Epithelial cell of proximal tubule (primary cell): ENCODE measurements at regions not wholly inside any gene's neighbourhood (a gene's known extent, or its start where the extent isn't known, plus 50 kb on each side); places are given as distances from the start of the nearest gene placed in this dataset.

ENCODE experiments used
- DNase-seq: peaks from one replicate; pipeline ENCODE4 v3.0.0-alpha.2; 2011; ENCODE audit warnings: low read depth
- H3K4me3 ChIP-seq: 2 replicates; pipeline ENCODE4 v1.5.1; 2011; ENCODE audit warnings: low read depth, mild to moderate bottlenecking, low read length
- TF ChIP-seq, protein P1 (sequence below): conservative IDR thresholded peaks from 2 replicates; pipeline ENCODE4 v1.5.1; 2012; ENCODE audit warnings: low read depth, mild to moderate bottlenecking, low read length

DNA sequence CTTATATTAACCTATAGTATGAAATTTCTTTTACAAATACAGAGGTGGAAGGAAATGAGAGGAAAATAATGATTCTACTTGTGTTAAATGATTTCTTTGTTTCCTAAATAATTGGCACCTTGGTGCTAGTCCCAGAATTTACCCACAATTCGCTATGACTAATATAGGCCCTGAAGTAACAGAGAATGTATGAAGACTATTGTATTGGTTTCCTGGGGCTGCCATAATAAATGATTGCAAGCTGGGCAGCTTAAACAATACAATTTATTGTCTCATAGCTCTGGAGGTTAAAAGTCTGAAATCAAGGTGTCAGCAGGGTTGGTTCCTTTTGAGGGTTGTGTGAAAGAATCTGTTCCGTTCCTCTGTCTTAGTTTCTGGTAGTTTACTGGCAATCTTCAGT, 74.8 kb upstream of the GPRIN3 start:
- TF ChIP-seq, protein P1, sequence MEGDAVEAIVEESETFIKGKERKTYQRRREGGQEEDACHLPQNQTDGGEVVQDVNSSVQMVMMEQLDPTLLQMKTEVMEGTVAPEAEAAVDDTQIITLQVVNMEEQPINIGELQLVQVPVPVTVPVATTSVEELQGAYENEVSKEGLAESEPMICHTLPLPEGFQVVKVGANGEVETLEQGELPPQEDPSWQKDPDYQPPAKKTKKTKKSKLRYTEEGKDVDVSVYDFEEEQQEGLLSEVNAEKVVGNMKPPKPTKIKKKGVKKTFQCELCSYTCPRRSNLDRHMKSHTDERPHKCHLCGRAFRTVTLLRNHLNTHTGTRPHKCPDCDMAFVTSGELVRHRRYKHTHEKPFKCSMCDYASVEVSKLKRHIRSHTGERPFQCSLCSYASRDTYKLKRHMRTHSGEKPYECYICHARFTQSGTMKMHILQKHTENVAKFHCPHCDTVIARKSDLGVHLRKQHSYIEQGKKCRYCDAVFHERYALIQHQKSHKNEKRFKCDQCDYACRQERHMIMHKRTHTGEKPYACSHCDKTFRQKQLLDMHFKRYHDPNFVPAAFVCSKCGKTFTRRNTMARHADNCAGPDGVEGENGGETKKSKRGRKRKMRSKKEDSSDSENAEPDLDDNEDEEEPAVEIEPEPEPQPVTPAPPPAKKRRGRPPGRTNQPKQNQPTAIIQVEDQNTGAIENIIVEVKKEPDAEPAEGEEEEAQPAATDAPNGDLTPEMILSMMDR: no peak
- no peak overlapping the region for H3K4me3 ChIP-seq
- DNase-seq: no peak

DNA sequence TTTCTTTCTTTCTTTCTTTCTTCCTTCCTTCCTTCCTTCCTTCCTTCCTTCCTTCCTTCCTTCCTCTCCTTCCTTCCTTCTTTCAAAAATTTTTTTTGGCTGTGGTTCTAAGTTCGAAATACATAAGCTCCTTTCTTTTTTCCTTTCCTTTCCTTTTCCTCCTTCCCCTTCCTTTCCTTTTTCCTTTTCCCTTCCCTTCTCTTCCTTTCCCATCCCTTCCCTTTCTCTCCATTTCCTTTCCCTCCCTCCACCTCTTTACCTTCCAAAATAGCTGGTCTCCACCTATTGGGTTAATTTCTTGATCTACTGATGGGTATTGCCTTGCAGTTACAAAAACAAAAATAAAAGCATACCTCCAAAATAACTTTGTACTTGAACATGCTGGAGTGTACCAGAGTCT, 73.4 kb upstream of the GPRIN3 start:
- H3K4me3 ChIP-seq: no peak overlapping the region
- TF ChIP-seq, protein P1: no peak
- DNase-seq: no peak

DNA sequence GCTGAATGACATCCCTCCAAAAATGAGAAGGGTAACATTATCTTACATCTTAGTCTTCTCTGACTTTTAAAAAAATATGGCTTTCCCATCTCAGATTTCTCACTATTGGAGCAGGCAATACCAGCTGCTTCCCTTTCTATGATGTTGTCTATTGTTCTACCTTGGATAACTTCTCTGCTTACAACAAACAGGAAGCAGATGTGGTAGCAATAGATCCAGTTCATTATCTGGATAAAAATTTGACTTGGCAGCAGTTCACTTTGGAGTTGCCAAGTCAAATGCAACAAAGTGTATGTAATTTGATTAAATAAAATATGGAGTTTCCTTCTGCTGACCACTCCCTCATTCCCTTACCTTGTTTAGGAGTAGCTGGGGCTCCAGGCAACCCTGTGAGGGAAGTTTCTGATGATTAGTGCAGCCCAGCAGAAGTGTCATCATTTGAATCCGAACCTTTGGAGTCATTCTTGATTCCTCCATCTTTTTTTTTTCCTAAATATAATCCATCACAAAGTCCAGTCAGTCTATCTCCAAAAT, 72.0 kb upstream of the GPRIN3 start:
- H3K4me3 ChIP-seq: no peak overlapping the region
- DNase-seq: no peak
- TF ChIP-seq, protein P1: no peak

DNA sequence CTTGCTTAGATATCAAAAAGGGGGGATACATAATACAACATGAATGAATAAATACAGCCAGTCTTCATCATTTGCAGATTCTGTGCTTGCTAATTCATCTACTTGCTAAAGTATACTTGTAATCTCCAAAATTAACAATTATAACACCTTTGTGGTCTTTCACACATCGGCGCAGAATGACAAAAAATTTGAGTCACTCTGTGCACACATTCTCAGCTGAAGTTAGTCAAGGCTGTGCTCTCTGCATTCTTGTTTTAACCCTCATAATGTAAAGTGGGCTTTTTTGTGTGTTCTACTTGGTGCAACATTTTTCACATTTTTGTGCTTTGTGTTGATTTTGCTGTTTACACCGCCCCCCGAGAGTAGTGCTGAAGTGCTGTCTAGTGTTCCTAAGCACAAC, 65.8 kb upstream of the GPRIN3 start:
- H3K4me3 ChIP-seq: no peak overlapping the region
- DNase-seq: no peak
- TF ChIP-seq, protein P1: no peak

DNA sequence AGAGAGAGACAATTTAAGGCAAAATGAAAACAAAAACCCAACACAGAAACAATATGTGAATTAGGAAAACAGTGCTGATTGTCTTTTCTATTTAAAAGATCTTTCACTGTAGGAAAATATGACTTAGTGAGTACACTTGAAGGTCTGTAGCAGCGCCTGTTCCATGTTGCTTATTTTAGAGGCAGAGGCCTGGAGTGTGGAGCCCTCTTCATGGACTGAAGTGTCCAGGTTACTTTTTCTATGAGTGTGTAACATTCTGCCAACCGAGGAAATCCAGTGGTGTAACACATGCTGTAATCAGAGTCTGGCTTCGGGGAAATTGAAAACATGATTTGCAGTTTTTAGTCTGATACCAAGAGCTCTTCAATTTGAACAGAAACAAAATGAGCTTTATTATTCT, 64.0 kb upstream of the GPRIN3 start:
- no peak for DNase-seq
- no peak overlapping the region for H3K4me3 ChIP-seq
- TF ChIP-seq, protein P1: no peak

DNA sequence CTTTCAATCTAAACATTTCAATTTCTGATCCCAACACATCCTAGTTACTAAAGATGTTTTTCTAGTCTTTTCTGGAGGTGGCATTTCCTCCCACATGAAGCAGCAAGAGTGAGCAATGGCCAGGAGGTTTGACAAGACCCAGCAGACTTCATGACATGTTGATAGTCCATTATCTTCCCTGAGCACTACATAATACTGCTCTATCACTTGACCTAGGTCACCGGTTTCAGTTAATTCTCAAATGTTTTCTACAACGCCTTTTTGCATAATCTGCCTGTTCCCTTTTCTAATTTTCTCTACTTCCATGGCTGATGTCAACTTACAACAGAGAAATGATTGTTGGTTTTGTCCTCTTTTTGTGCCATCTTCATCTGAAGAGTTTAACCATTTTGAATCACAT, 62.0 kb upstream of the GPRIN3 start:
- TF ChIP-seq, protein P1: no peak
- H3K4me3 ChIP-seq: no peak overlapping the region
- no peak for DNase-seq

DNA sequence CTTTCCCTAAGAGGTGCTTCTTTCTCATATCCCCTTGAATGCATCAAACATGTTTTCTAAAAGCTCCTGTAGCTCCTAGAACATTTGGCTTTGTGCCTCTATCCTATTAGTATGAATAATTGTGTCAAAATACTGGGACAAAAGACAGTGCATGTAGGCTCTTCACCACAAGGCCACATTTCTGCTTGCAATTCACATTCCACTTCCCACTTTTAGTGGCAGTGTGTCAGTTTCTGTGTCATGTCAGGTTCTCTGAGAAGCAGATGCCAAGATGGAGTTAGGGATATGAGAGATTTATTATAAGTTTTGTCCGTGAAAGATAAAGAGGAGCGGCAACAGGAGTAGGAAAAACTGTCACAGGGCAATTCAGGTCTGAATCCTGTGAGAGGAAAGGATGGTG, 61.3 kb upstream of the GPRIN3 start:
- TF ChIP-seq, protein P1: no peak
- H3K4me3 ChIP-seq: no peak overlapping the region
- DNase-seq: no peak
